HFFc6 (cell line): ENCODE measurements at regions not wholly inside any gene's neighbourhood (a gene's known extent, or its start where the extent isn't known, plus 50 kb on each side); places are given as distances from the start of the nearest gene placed in this dataset.
"Not testable (repeated sequence)": the region's sequence is repeated elsewhere in the genome, so short reads cannot be mapped to it uniquely, and the experiment has no call there.

Experiments
- DNase-seq: peaks from one replicate; pipeline ENCODE4 v3.0.0-alpha.2; 2018
- H3K27ac Mint-ChIP-seq: 2 replicates; pipeline ENCODE4 v1.8.0; 2020; ENCODE audit warnings: mild to moderate bottlenecking, mixed read lengths
- H3K27me3 Mint-ChIP-seq: 2 replicates; pipeline ENCODE4 v1.8.0; 2021; ENCODE audit warnings: mild to moderate bottlenecking, moderate library complexity, mixed read lengths; ENCODE audit not compliant: insufficient read depth
- H3K36me3 Mint-ChIP-seq: 2 replicates; pipeline ENCODE4 v1.8.0; 2021; ENCODE audit warnings: low read depth, mixed read lengths
- H3K4me1 Mint-ChIP-seq: 2 replicates; pipeline ENCODE4 v1.8.0; 2020; ENCODE audit warnings: low read depth, mixed read lengths
- H3K4me3 Mint-ChIP-seq: 2 replicates; pipeline ENCODE4 v1.8.0; 2020; ENCODE audit warnings: mild to moderate bottlenecking, moderate library complexity, mixed read lengths
- H3K9me3 Mint-ChIP-seq: 2 replicates; pipeline ENCODE4 v1.8.0; 2020; ENCODE audit warnings: mild to moderate bottlenecking, mixed read lengths
- CTCF ChIP-seq: fragments of 200-600 bp; sonication (generic); IDR thresholded peaks from 2 replicates; pipeline ENCODE4 v1.5.0; 2021; ENCODE audit warnings: antibody characterized with exemption, mild to moderate bottlenecking

- Mint-ChIP-seq H3K4me3 (no peak overlapping the region), H3K36me3 (no peaks in the 10 kb centered on the region; the same call in none of the 2 replicates), H3K9me3 (no peaks in the 10 kb centered on the region), H3K27me3 (no peaks in the 10 kb centered on the region; the same call in 1 of the 2 replicates), H3K27ac (no peak overlapping the region), H3K4me1 (no peaks in the 10 kb centered on the region; the same call in 1 of the 2 replicates)
- no peak for DNase-seq
- TF ChIP-seq CTCF, result no peak
Observed at GRCh38 chr16:27660507-27660906, 110.6 kb downstream of the KATNIP start.

- not testable (repeated sequence) for H3K36me3 Mint-ChIP-seq, DNase-seq, H3K4me3 Mint-ChIP-seq, H3K9me3 Mint-ChIP-seq, H3K27ac Mint-ChIP-seq, H3K4me1 Mint-ChIP-seq, H3K27me3 Mint-ChIP-seq
Observed at GRCh38 chr16:27663235-27663634, 113.3 kb downstream of the KATNIP start.

GRCh38 chr16:27665881-27666280 is 115.9 kb downstream of the KATNIP start:
- no peaks in the 10 kb centered on the region for H3K9me3 Mint-ChIP-seq
- DNase-seq, result no peak
- no peak overlapping the region for H3K4me3 Mint-ChIP-seq
- H3K27ac Mint-ChIP-seq, result 0 out of 2 replicates have a peak overlapping the region, but pooled peaks have one; percentile 0
- peaks cover 6% of the 10 kb centered on the region for H3K4me1 Mint-ChIP-seq
- no peak for TF ChIP-seq CTCF
- peaks cover 10% of the 10 kb centered on the region; the same call in 1 of the 2 replicates for H3K36me3 Mint-ChIP-seq
- no peaks in the 10 kb centered on the region; the same call in 1 of the 2 replicates for H3K27me3 Mint-ChIP-seq

- TF ChIP-seq CTCF, result no peak
- DNase-seq, result no peak
- H3K4me3 Mint-ChIP-seq, result no peak overlapping the region
- peaks cover 4% of the 10 kb centered on the region for H3K27me3 Mint-ChIP-seq
- peaks cover 20% of the 10 kb centered on the region for H3K36me3 Mint-ChIP-seq
- H3K27ac Mint-ChIP-seq, result no peak overlapping the region
- H3K9me3 Mint-ChIP-seq, result no peaks in the 10 kb centered on the region
- peaks cover 21% of the 10 kb centered on the region for H3K4me1 Mint-ChIP-seq
Observed at GRCh38 chr16:27670071-27670810, 120.3 kb downstream of the KATNIP start.

- Mint-ChIP-seq H3K9me3 (no peaks in the 10 kb centered on the region), H3K4me1 (peaks cover 26% of the 10 kb centered on the region), H3K27me3 (peaks cover 4% of the 10 kb centered on the region), H3K36me3 (peaks cover 20% of the 10 kb centered on the region), H3K27ac (no peak overlapping the region), H3K4me3 (no peak overlapping the region)
- DNase-seq, result no peak
- TF ChIP-seq CTCF, result no peak
Observed at GRCh38 chr16:27671410-27671809, 121.5 kb downstream of the KATNIP start.

- H3K4me1 Mint-ChIP-seq, result peaks cover 50% of the 10 kb centered on the region
- peak overlapping the region; percentile 93 for H3K27ac Mint-ChIP-seq
- H3K4me3 Mint-ChIP-seq, result peak overlapping the region; percentile 69
- peaks cover 4% of the 10 kb centered on the region for H3K27me3 Mint-ChIP-seq
- no peaks in the 10 kb centered on the region for H3K9me3 Mint-ChIP-seq
- peak; percentile 55 for DNase-seq
- H3K36me3 Mint-ChIP-seq, result peaks cover 38% of the 10 kb centered on the region
- no peak for TF ChIP-seq CTCF
Observed at GRCh38 chr16:27676839-27677238, 126.9 kb downstream of the KATNIP start.
